ENCODE measurements at regions not wholly inside any gene's neighbourhood (a gene's known extent, or its start where the extent isn't known, plus 50 kb on each side); places are given as distances from the start of the nearest gene placed in this dataset.

- H3K4me2 ChIP-seq (ENCODE audit: low read length): no peak overlapping the region
- no peaks in the 10 kb centered on the region for H3K9me2 ChIP-seq (replicated peaks; ENCODE audit: low read length)
- H3K27me3 ChIP-seq (ENCODE audit: low read length): no peaks in the 10 kb centered on the region
- H3F3A ChIP-seq (ENCODE audit: low read length, unreplicated experiment): peaks cover 5% of the 10 kb centered on the region
- no peaks in the 10 kb centered on the region for H3K9me3 ChIP-seq (ENCODE audit: low read length)
- DNase-seq (no peak), ATAC-seq (no peak)
- no peaks in the 10 kb centered on the region for H3K79me2 ChIP-seq (ENCODE audit: low read length)
- TF ChIP-seq EZH2phosphoT487 (IDR thresholded peaks at IDR 0.05; ENCODE audit: borderline replicate concordance, low read length) (no peak), CTCF (conservative IDR thresholded peaks at IDR 0.05; ENCODE audit: low read depth, low read length) (no peak), EZH2 (IDR thresholded peaks at IDR 0.05; ENCODE audit: low read length, unreplicated experiment) (no peak)
- intact Hi-C loops (cut with micrococcal nuclease): no loop called here
- CTCF ChIA-PET: no interaction called here
- H2AFZ ChIP-seq (ENCODE audit: low read length): no peak overlapping the region
- no peak overlapping the region for H3K9ac ChIP-seq (ENCODE audit: low read length)
- POLR2A ChIA-PET (ENCODE audit: unreplicated experiment): no interaction called here
- H3K27ac ChIP-seq (ENCODE audit: low read length): no peak overlapping the region
- peaks cover 16% of the 10 kb centered on the region for H3K4me1 ChIP-seq (ENCODE audit: insufficient read depth, low read length)
- H4K20me1 ChIP-seq (ENCODE audit: low read length): no peaks in the 10 kb centered on the region
- no peaks in the 10 kb centered on the region for H3K36me3 ChIP-seq (ENCODE audit: low read depth, low read length)
- no TSS peak for BruUV-seq (replicated peaks)
- no peak overlapping the region for H3K4me3 ChIP-seq (ENCODE audit: low read length)
Measured at GRCh38 chr1:219773775-219774174, 154.6 kb downstream of the SLC30A10 start.

GRCh38 chr1:219773110-219773509, 155.2 kb downstream of the SLC30A10 start:
- no peaks in the 10 kb centered on the region for H3K36me3 ChIP-seq (ENCODE audit: low read depth, low read length)
- ChIA-PET CTCF (no interaction called here), POLR2A (ENCODE audit: unreplicated experiment) (no interaction called here)
- no peaks in the 10 kb centered on the region for H4K20me1 ChIP-seq (ENCODE audit: low read length)
- H3K9me3 ChIP-seq (ENCODE audit: low read length): no peaks in the 10 kb centered on the region
- peaks cover 16% of the 10 kb centered on the region for H3K4me1 ChIP-seq (ENCODE audit: insufficient read depth, low read length)
- BruUV-seq (replicated peaks): no TSS peak
- peaks cover 5% of the 10 kb centered on the region for H3F3A ChIP-seq (ENCODE audit: low read length, unreplicated experiment)
- H3K27ac ChIP-seq (ENCODE audit: low read length): no peak overlapping the region
- H3K9me2 ChIP-seq (replicated peaks; ENCODE audit: low read length): no peaks in the 10 kb centered on the region
- ATAC-seq (no peak), DNase-seq (no peak)
- no peak overlapping the region for H3K4me2 ChIP-seq (ENCODE audit: low read length)
- no peak for TF ChIP-seq CTCF (conservative IDR thresholded peaks at IDR 0.05; ENCODE audit: low read depth, low read length)
- no peak for TF ChIP-seq EZH2phosphoT487 (IDR thresholded peaks at IDR 0.05; ENCODE audit: borderline replicate concordance, low read length)
- TF ChIP-seq EZH2 (IDR thresholded peaks at IDR 0.05; ENCODE audit: low read length, unreplicated experiment): no peak
- no peak overlapping the region for H2AFZ ChIP-seq (ENCODE audit: low read length)
- H3K9ac ChIP-seq (ENCODE audit: low read length): no peak overlapping the region
- no peaks in the 10 kb centered on the region for H3K79me2 ChIP-seq (ENCODE audit: low read length)
- no peak overlapping the region for H3K4me3 ChIP-seq (ENCODE audit: low read length)
- intact Hi-C loops (cut with micrococcal nuclease): no loop called here
- H3K27me3 ChIP-seq (ENCODE audit: low read length): no peaks in the 10 kb centered on the region

GRCh38 chr1:219772265-219773036, 155.9 kb downstream of the SLC30A10 start:
- POLR2A ChIA-PET (ENCODE audit: unreplicated experiment): no interaction called here

More at GRCh38 chr1:219772265-219773036, 155.9 kb downstream of the SLC30A10 start:
- Histone ChIP-seq H3K9me3 (ENCODE audit: low read length) (no peaks in the 10 kb centered on the region), H3K9ac (ENCODE audit: low read length) (no peak overlapping the region), H3K4me3 (ENCODE audit: low read length) (no peak overlapping the region), H3F3A (ENCODE audit: low read length, unreplicated experiment) (peaks cover 5% of the 10 kb centered on the region), H4K20me1 (ENCODE audit: low read length) (no peaks in the 10 kb centered on the region), H3K4me1 (ENCODE audit: insufficient read depth, low read length) (peaks cover 16% of the 10 kb centered on the region), H3K27me3 (ENCODE audit: low read length) (no peaks in the 10 kb centered on the region), H3K36me3 (ENCODE audit: low read depth, low read length) (no peaks in the 10 kb centered on the region), H2AFZ (ENCODE audit: low read length) (no peak overlapping the region), H3K4me2 (ENCODE audit: low read length) (no peak overlapping the region), H3K27ac (ENCODE audit: low read length) (no peak overlapping the region), H3K9me2 (replicated peaks; ENCODE audit: low read length) (no peaks in the 10 kb centered on the region), H3K79me2 (ENCODE audit: low read length) (no peaks in the 10 kb centered on the region)
- DNase-seq: no peak
- no peak for ATAC-seq
- intact Hi-C loops (cut with micrococcal nuclease): no loop called here
- no TSS peak for BruUV-seq (replicated peaks)
- CTCF ChIA-PET: no interaction called here
- TF ChIP-seq EZH2phosphoT487 (IDR thresholded peaks at IDR 0.05; ENCODE audit: borderline replicate concordance, low read length): no peak
- no peak for TF ChIP-seq CTCF (conservative IDR thresholded peaks at IDR 0.05; ENCODE audit: low read depth, low read length)
- no peak for TF ChIP-seq EZH2 (IDR thresholded peaks at IDR 0.05; ENCODE audit: low read length, unreplicated experiment)

Data from PC-3 (cell line).